IgD-negative memory B cell (primary cell): ENCODE measurements at regions not wholly inside any gene's neighbourhood (a gene's known extent, or its start where the extent isn't known, plus 50 kb on each side); places are given as distances from the start of the nearest gene placed in this dataset.
A peak's percentile ranks its signal among the peaks of the same experiment; 100 is the strongest.

Experiments
- H3K27ac Mint-ChIP-seq, 3 donors: one replicate each; pipeline ENCODE4 v1.8.0; 2020 to 2022; ENCODE audit warnings: mild to moderate bottlenecking in 3 of 3, mixed read lengths in 3 of 3, moderate library complexity in 1 of 3
- H3K27me3 Mint-ChIP-seq: one replicate; pipeline ENCODE4 v1.8.0; 2021; ENCODE audit warnings: mixed read lengths
- H3K36me3 Mint-ChIP-seq: one replicate; pipeline ENCODE4 v1.8.0; 2020; ENCODE audit warnings: mild to moderate bottlenecking, mixed read lengths
- H3K4me1 Mint-ChIP-seq, 3 donors: one replicate each; pipeline ENCODE4 v1.8.0; 2020 to 2022; ENCODE audit warnings: mixed read lengths in 3 of 3, mild to moderate bottlenecking in 1 of 3
- H3K4me3 Mint-ChIP-seq, 4 donors: one replicate each; pipeline ENCODE4 v1.8.0; 2020 to 2022; ENCODE audit warnings: mild to moderate bottlenecking in 4 of 4, mixed read lengths in 4 of 4, moderate library complexity in 3 of 4
- H3K9me3 Mint-ChIP-seq, 3 donors: one replicate each; pipeline ENCODE4 v1.8.0; 2020 to 2021; ENCODE audit warnings: mixed read lengths in 3 of 3, mild to moderate bottlenecking in 1 of 3

DNA sequence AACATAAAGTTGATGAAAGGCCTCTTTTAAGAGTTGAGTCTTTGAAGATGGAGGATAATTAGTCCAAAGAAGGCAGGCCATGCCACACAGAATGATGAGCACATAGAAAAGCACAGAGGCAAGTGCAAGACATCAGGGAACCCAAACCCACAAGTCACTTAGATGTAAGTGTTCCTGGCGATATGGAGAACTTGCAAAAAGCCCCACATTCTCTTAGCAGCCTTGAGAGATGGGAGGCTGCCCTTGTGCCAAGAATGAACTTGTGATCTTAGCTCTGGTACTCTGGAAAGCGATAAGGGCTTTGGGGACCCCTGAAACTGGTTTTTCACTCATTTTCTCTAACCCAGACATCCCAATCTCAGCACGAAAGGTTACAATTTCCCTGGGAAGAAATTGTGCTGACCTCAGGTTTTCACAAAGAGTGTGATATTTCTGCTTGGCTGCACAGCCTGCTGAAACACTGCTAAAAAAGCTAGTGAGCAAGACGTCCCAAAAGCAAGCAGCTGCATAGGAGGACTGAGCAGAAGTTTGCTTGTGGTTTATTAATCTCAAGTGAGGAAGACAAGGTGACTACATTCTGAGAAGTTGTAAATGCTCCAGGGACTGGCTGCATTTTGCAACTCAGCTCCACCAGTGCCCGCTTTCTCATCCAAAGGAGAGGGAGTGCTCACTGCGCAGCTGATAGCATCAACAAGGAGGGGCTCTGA, 496.9 kb upstream of the CAMK1G start:
- Mint-ChIP-seq H3K36me3 (no peaks in the 10 kb centered on the region), H3K27ac (no peak overlapping the region), H3K27me3 (no peaks in the 10 kb centered on the region), H3K4me1 (no peaks in the 10 kb centered on the region), H3K4me3 (no peak overlapping the region), H3K9me3 (peaks cover 2 to 5% (median 2%) of the 10 kb centered on the region in 3 donors)

DNA sequence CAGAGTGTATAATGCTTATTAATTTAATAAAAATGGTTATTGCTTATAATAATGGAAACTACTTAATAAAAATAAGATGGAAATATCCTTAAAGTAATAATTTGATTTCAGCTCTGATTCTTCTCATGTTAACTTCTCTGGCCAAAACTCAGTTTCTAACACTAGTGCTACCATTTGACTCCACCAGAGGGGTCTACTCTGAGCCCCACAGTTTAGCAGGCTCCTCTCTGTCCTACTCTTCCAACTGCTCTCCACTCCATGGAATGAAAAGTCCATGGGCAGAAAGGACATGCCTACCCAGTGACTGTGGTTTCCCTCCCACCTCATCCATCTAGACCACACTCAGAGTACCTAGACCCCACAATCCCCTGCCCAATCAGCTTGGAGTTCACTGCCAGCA, 489.1 kb upstream of the CAMK1G start:
- H3K9me3 Mint-ChIP-seq = peaks cover 0 to 4% (median 2%) of the 10 kb centered on the region in 3 donors
- H3K36me3 Mint-ChIP-seq = no peaks in the 10 kb centered on the region
- peaks cover 0 to 1% (median 0%) of the 10 kb centered on the region in 3 donors for H3K4me1 Mint-ChIP-seq
- H3K27me3 Mint-ChIP-seq = no peaks in the 10 kb centered on the region
- H3K4me3 Mint-ChIP-seq = no peak overlapping the region
- no peak overlapping the region for H3K27ac Mint-ChIP-seq

GRCh38 chr1:209095627-209096595, 487.6 kb upstream of the CAMK1G start:
- Mint-ChIP-seq H3K36me3 (no peaks in the 10 kb centered on the region), H3K27me3 (no peaks in the 10 kb centered on the region), H3K9me3 (no peaks in the 10 kb centered on the region), H3K4me1 (peaks cover 0 to 1% (median 0%) of the 10 kb centered on the region in 3 donors), H3K4me3 (no peak overlapping the region), H3K27ac (no peak overlapping the region)

GRCh38 chr1:209100460-209100859, 483.1 kb upstream of the CAMK1G start:
- Mint-ChIP-seq H3K27me3 (peaks cover 4% of the 10 kb centered on the region), H3K27ac (no peak overlapping the region), H3K36me3 (no peaks in the 10 kb centered on the region), H3K4me1 (no peaks in the 10 kb centered on the region), H3K4me3 (no peak overlapping the region), H3K9me3 (no peaks in the 10 kb centered on the region)

GRCh38 chr1:209101106-209101505, 482.4 kb upstream of the CAMK1G start:
- no peaks in the 10 kb centered on the region for H3K9me3 Mint-ChIP-seq
- no peaks in the 10 kb centered on the region for H3K4me1 Mint-ChIP-seq
- H3K27ac Mint-ChIP-seq = no peak overlapping the region
- H3K27me3 Mint-ChIP-seq = peaks cover 4% of the 10 kb centered on the region
- H3K36me3 Mint-ChIP-seq = no peaks in the 10 kb centered on the region
- H3K4me3 Mint-ChIP-seq = no peak overlapping the region

DNA sequence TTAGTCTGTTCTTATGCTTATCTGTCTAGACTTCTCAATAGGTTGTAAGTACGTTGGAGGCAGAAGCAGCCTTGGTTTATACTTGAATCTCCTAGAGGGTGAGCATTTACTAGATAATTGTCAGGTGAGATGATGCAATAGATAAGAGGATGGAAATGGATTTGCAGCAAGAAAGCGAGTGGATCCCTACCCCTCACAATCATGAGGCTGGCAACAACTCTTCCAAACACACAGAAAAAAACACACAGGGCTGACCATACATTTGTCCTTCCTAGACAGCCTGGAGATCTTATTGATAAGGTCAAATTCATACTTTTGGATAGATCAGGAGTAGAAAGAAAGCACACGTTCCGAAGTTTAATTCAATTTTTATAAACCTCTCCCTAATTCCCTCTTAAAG, 481.4 kb upstream of the CAMK1G start:
- no peak overlapping the region for H3K27ac Mint-ChIP-seq
- H3K9me3 Mint-ChIP-seq = no peaks in the 10 kb centered on the region
- peaks cover 7% of the 10 kb centered on the region for H3K27me3 Mint-ChIP-seq
- no peaks in the 10 kb centered on the region for H3K4me1 Mint-ChIP-seq
- H3K36me3 Mint-ChIP-seq = no peaks in the 10 kb centered on the region
- no peak overlapping the region for H3K4me3 Mint-ChIP-seq

GRCh38 chr1:209102531-209102930, 481.0 kb upstream of the CAMK1G start:
- no peak overlapping the region for H3K27ac Mint-ChIP-seq
- no peaks in the 10 kb centered on the region for H3K36me3 Mint-ChIP-seq
- H3K4me1 Mint-ChIP-seq = no peaks in the 10 kb centered on the region
- no peak overlapping the region for H3K4me3 Mint-ChIP-seq
- H3K27me3 Mint-ChIP-seq = peaks cover 7% of the 10 kb centered on the region
- no peaks in the 10 kb centered on the region for H3K9me3 Mint-ChIP-seq

- Mint-ChIP-seq H3K4me1 (no peaks in the 10 kb centered on the region), H3K27ac (no peak overlapping the region), H3K9me3 (no peaks in the 10 kb centered on the region), H3K4me3 (no peak overlapping the region), H3K27me3 (peaks cover 7% of the 10 kb centered on the region), H3K36me3 (no peaks in the 10 kb centered on the region)
Observed at GRCh38 chr1:209103092-209103491, 480.4 kb upstream of the CAMK1G start.

DNA sequence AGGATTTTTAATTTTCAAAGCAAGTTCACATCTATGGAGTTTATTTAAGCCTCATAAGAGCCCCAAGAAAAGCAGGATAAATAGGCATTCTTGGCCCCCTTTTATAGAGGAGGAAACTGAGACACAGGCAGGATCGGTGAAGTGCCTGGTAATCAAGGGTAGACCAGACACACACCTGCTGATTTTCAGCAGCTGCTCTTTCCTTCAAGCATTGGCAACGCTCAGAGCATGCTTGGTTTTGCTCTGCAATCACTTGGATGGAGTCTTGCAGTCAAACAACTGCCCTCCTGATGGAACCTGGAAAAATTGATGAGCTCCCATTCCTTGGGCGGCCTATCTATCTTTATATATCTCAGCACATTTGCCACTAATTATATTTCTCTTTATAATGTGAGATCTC, 478.9 kb upstream of the CAMK1G start:
- H3K27ac Mint-ChIP-seq = no peak overlapping the region
- no peak overlapping the region for H3K4me3 Mint-ChIP-seq
- H3K9me3 Mint-ChIP-seq = no peaks in the 10 kb centered on the region
- peaks cover 7% of the 10 kb centered on the region for H3K27me3 Mint-ChIP-seq
- no peaks in the 10 kb centered on the region for H3K36me3 Mint-ChIP-seq
- H3K4me1 Mint-ChIP-seq = no peaks in the 10 kb centered on the region

- Mint-ChIP-seq H3K9me3 (no peaks in the 10 kb centered on the region), H3K27ac (no peak overlapping the region), H3K4me3 (no peak overlapping the region), H3K36me3 (no peaks in the 10 kb centered on the region), H3K27me3 (peaks cover 7% of the 10 kb centered on the region), H3K4me1 (no peaks in the 10 kb centered on the region)
Observed at GRCh38 chr1:209105701-209106100, 477.8 kb upstream of the CAMK1G start.

GRCh38 chr1:209106237-209106741, 477.2 kb upstream of the CAMK1G start:
- Mint-ChIP-seq H3K4me1 (no peaks in the 10 kb centered on the region), H3K27ac (no peak overlapping the region), H3K36me3 (no peaks in the 10 kb centered on the region), H3K27me3 (peaks cover 7% of the 10 kb centered on the region), H3K9me3 (no peaks in the 10 kb centered on the region), H3K4me3 (peak overlapping the region in 1 of 4 donors; percentile 10)

- no peak overlapping the region for H3K27ac Mint-ChIP-seq
- H3K36me3 Mint-ChIP-seq = no peaks in the 10 kb centered on the region
- no peaks in the 10 kb centered on the region for H3K9me3 Mint-ChIP-seq
- peaks cover 7% of the 10 kb centered on the region for H3K27me3 Mint-ChIP-seq
- no peaks in the 10 kb centered on the region for H3K4me1 Mint-ChIP-seq
- H3K4me3 Mint-ChIP-seq = peak overlapping the region in 1 of 4 donors; percentile 10
Observed at GRCh38 chr1:209106861-209107260, 476.7 kb upstream of the CAMK1G start.

- H3K4me3 Mint-ChIP-seq = no peak overlapping the region
- H3K36me3 Mint-ChIP-seq = no peaks in the 10 kb centered on the region
- no peaks in the 10 kb centered on the region for H3K9me3 Mint-ChIP-seq
Observed at GRCh38 chr1:209107535-209107934, 476.0 kb upstream of the CAMK1G start.

DNA sequence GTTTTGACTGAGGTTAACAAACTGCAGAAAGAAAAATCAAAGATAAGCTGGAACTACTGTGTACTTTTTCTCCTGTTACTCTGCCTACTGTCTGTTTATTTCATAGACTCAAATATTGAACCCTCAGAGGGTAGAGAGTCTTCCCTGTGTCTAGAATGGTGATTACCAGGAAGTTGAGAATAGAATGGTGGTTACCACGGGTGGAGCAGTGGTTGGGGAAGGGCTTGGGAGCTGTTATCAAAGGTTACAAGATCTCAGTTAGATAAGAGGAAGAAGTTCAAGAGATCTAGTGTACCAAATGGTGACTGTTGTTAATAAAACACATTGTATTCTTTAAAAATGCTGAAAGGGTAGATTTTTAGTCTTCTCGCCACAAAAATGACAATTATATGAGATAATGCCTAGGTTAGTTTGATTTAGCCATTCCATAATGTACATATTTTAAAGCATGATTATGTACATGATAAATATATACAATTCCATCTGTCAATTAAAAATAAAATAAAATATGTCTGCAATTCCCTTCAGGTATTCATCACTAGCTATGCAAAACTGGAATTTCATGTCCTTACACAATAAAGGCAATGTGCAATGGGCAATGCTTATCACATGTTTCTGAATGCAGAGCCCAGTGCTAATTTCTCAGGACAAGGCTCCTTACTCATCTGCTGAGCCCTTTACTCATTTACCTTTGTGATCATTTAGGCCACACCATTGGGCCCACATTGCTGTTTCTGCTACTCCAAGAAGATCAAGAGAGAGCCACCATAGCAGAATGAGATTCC, 474.3 kb upstream of the CAMK1G start:
- no peaks in the 10 kb centered on the region for H3K4me1 Mint-ChIP-seq
- H3K27ac Mint-ChIP-seq = no peak overlapping the region
- H3K27me3 Mint-ChIP-seq = peaks cover 3% of the 10 kb centered on the region
- no peaks in the 10 kb centered on the region for H3K9me3 Mint-ChIP-seq
- no peaks in the 10 kb centered on the region for H3K36me3 Mint-ChIP-seq
- H3K4me3 Mint-ChIP-seq = no peak overlapping the region

More at GRCh38 chr1:209107535-209107934, 476.0 kb upstream of the CAMK1G start:
- peaks cover 5% of the 10 kb centered on the region for H3K27me3 Mint-ChIP-seq
- no peak overlapping the region for H3K27ac Mint-ChIP-seq
- H3K4me1 Mint-ChIP-seq = no peaks in the 10 kb centered on the region

DNA sequence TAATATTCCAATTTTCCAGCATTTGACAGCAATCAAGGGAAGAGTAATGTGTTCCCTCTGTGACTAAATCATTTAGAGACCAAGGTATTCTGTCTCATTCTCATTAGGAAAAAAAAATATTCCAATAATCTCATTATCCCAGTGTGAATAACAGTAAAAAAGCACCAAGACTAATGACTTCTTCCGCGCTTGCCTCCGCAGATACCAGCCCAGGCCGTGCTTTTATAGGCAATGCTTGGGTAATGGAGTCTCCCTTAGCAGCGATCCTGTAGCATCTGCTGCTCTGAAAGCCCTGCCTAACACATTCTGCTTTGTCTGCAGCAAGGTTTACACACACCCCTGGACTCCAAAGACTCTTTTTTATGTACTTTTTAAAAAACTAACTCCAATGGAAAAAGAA, 470.0 kb upstream of the CAMK1G start:
- Mint-ChIP-seq H3K27ac (no peak overlapping the region), H3K4me3 (no peak overlapping the region), H3K27me3 (no peaks in the 10 kb centered on the region), H3K4me1 (no peaks in the 10 kb centered on the region), H3K36me3 (no peaks in the 10 kb centered on the region), H3K9me3 (no peaks in the 10 kb centered on the region)
